ENCODE measurements at regions not wholly inside any gene's neighbourhood (a gene's known extent, or its start where the extent isn't known, plus 50 kb on each side); places are given as distances from the start of the nearest gene placed in this dataset.

- H3K27ac ChIP-seq (ENCODE audit: low read depth, low read length) = no peak overlapping the region
- Mint-ChIP-seq H3K4me1 (no peaks in the 10 kb centered on the region), H3K4me3 (no peak overlapping the region), H3K27ac (no peak overlapping the region), H3K36me3 (ENCODE audit: low read depth) (no peaks in the 10 kb centered on the region), H3K27me3 (ENCODE audit: insufficient read depth) (no peaks in the 10 kb centered on the region), H3K9me3 (no peaks in the 10 kb centered on the region)
- WGBS, 2 experiments (ENCODE audit: insufficient coverage in 1 of 2, insufficient read length in 1 of 2) = 83 to 100% methylated on average over 1 to 2 of the region's 2 CpGs
- H3K9me3 ChIP-seq (ENCODE audit: control insufficient read depth, low read length) = no peaks in the 10 kb centered on the region
- no peaks in the 10 kb centered on the region for H3K4me1 ChIP-seq (ENCODE audit: control insufficient read depth, insufficient read depth, low read length)
- H3K27me3 ChIP-seq (ENCODE audit: control insufficient read depth, insufficient read depth, low read length, poor library complexity, severe bottlenecking) = no peaks in the 10 kb centered on the region
- DNase-seq = no peak
- H3K4me3 ChIP-seq (ENCODE audit: low read length) = no peak overlapping the region
- H3K9ac ChIP-seq (ENCODE audit: extremely low read depth, low read length, poor library complexity, severe bottlenecking) = no peak overlapping the region
- no peaks in the 10 kb centered on the region for H3K36me3 ChIP-seq (ENCODE audit: control insufficient read depth, insufficient read depth, low read length)
- TF ChIP-seq CTCF (conservative IDR thresholded peaks at IDR 0.05) = no peak
These were observed 232.3 kb upstream of the SEMA6D start for GRCh38 chr15:47484997-47485396.

GRCh38 chr15:47485419-47485818 lies 231.9 kb upstream of the SEMA6D start:
- 89 to 100% methylated on average over 1 to 2 of the region's 2 CpGs for WGBS, 2 experiments (ENCODE audit: insufficient coverage in 1 of 2, insufficient read length in 1 of 2)
- no peaks in the 10 kb centered on the region for H3K9me3 ChIP-seq (ENCODE audit: control insufficient read depth, low read length)
- H3K27me3 ChIP-seq (ENCODE audit: control insufficient read depth, insufficient read depth, low read length, poor library complexity, severe bottlenecking) = no peaks in the 10 kb centered on the region
- Mint-ChIP-seq H3K27ac (no peak overlapping the region), H3K9me3 (no peaks in the 10 kb centered on the region), H3K36me3 (ENCODE audit: low read depth) (no peaks in the 10 kb centered on the region), H3K4me1 (no peaks in the 10 kb centered on the region), H3K27me3 (ENCODE audit: insufficient read depth) (no peaks in the 10 kb centered on the region), H3K4me3 (no peak overlapping the region)
- H3K4me1 ChIP-seq (ENCODE audit: control insufficient read depth, insufficient read depth, low read length) = no peaks in the 10 kb centered on the region
- H3K9ac ChIP-seq (ENCODE audit: extremely low read depth, low read length, poor library complexity, severe bottlenecking) = no peak overlapping the region
- TF ChIP-seq CTCF (conservative IDR thresholded peaks at IDR 0.05) = no peak
- H3K27ac ChIP-seq (ENCODE audit: low read depth, low read length) = no peak overlapping the region
- H3K36me3 ChIP-seq (ENCODE audit: control insufficient read depth, insufficient read depth, low read length) = no peaks in the 10 kb centered on the region
- H3K4me3 ChIP-seq (ENCODE audit: low read length) = no peak overlapping the region
- no peak for DNase-seq

GRCh38 chr15:47486040-47486439 lies 231.3 kb upstream of the SEMA6D start:
- WGBS, 2 experiments (ENCODE audit: insufficient coverage in 1 of 2, insufficient read length in 1 of 2) = 97% methylated on average over 3 of the region's 3 CpGs; no CpG with 5 or more reads in 1 of the 2 experiments
- no peak overlapping the region for H3K27ac Mint-ChIP-seq
- H3K9me3 ChIP-seq (ENCODE audit: control insufficient read depth, low read length) = no peaks in the 10 kb centered on the region
- H3K36me3 ChIP-seq (ENCODE audit: control insufficient read depth, insufficient read depth, low read length) = no peaks in the 10 kb centered on the region
- H3K4me3 Mint-ChIP-seq = no peak overlapping the region
- no peak for DNase-seq
- no peaks in the 10 kb centered on the region for H3K27me3 ChIP-seq (ENCODE audit: control insufficient read depth, insufficient read depth, low read length, poor library complexity, severe bottlenecking)
- H3K4me1 Mint-ChIP-seq = no peaks in the 10 kb centered on the region
- H3K27me3 Mint-ChIP-seq (ENCODE audit: insufficient read depth) = no peaks in the 10 kb centered on the region
- H3K9me3 Mint-ChIP-seq = no peaks in the 10 kb centered on the region
- no peak overlapping the region for H3K4me3 ChIP-seq (ENCODE audit: low read length)
- H3K9ac ChIP-seq (ENCODE audit: extremely low read depth, low read length, poor library complexity, severe bottlenecking) = no peak overlapping the region
- H3K36me3 Mint-ChIP-seq (ENCODE audit: low read depth) = no peaks in the 10 kb centered on the region
- no peaks in the 10 kb centered on the region for H3K4me1 ChIP-seq (ENCODE audit: control insufficient read depth, insufficient read depth, low read length)
- no peak for TF ChIP-seq CTCF (conservative IDR thresholded peaks at IDR 0.05)
- no peak overlapping the region for H3K27ac ChIP-seq (ENCODE audit: low read depth, low read length)
